NB4 (cell line): ENCODE measurements at regions not wholly inside any gene's neighbourhood (a gene's known extent, or its start where the extent isn't known, plus 50 kb on each side); places are given as distances from the start of the nearest gene placed in this dataset.

ENCODE experiments used
- DNase-seq: peaks from one replicate; pipeline ENCODE4 v3.0.0; 2010; ENCODE audit warnings: low read depth
- H3K4me3 ChIP-seq: one replicate; pipeline ENCODE4 v1.5.1; 2011; ENCODE audit warnings: mild to moderate bottlenecking, low read depth, low read length, moderate library complexity
- MYC ChIP-seq: IDR thresholded peaks from 2 replicates; pipeline ENCODE4 v1.6.1; 2011; ENCODE audit warnings: low read depth, low read length
- POLR2A ChIP-seq: IDR thresholded peaks from 2 replicates; pipeline ENCODE4 v1.6.1; 2011; ENCODE audit warnings: mild to moderate bottlenecking; ENCODE audit not compliant: insufficient read length; ENCODE audit errors: extremely low read depth
- TF ChIP-seq, protein P1 (sequence below): IDR thresholded peaks from 2 replicates; pipeline ENCODE4 v1.6.1; 2011; ENCODE audit warnings: low read depth, low read length
- TF ChIP-seq, protein P2 (sequence below): IDR thresholded peaks from one replicate; pipeline ENCODE4 v1.5.1; 2012; ENCODE audit warnings: low read depth, low read length

DNA sequence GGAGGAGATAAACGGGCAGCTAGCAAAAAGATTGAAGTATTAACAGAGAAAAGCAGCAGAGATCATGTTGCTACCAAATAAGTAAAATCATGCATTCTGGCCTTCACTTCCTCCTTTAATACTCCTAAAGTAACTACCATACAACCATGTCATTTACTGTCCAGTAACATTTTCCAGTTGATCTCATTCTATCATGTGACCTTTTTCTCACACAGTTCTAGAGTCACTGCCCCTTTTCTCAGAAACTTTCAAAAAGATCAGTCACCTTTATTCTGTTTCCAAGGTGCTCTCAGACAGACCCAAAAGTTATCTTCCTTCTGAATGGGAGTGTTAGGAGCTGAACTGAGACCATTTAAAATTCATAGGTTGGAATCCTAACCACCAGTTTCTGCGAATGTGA lies 984.4 kb downstream of the FAM181B start:
- no peak for DNase-seq
- TF ChIP-seq MYC (no peak), POLR2A (no peak)
- TF ChIP-seq, protein P1, sequence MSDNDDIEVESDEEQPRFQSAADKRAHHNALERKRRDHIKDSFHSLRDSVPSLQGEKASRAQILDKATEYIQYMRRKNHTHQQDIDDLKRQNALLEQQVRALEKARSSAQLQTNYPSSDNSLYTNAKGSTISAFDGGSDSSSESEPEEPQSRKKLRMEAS = no peak
- H3K4me3 ChIP-seq = no peak overlapping the region

DNA sequence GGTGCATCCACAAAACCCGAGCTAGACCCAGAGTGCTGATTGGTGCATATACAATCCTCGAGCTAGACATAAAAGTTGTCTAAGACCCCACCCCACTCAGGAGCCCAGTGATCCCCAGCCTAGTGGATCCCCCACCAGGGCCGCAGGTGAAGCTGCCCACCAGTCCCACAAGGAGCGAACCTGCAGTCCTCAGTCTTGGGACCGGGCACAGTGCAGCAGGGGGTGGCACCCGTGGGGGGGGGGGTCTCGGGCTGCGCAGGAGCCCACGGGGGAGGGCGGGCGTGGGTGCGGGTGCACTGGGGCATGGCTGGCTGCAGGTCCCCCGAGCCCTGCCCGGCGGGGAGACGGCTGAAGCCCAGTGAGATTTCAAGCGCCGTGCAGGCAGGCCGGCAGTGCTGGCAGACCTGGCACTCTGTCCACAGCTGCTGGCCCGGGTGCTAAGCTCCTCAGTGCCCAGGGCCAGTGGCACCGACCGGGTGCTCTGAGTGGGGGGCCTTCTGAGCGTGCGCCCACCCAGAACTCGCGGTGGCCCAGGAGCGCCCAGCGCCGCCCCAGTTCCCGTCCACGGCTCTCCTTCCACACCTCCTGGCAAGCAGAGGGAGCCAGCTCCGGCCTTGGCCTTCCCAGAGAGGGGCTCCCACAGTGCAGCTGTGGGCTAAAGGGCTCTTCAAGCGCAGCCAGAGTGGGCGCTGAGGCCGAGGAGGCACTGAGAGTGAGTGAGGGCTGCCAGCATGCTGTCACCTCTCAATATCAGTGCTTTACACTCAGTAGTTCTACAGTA lies 989.1 kb downstream of the FAM181B start:
- no peak for TF ChIP-seq POLR2A
- TF ChIP-seq, protein P2, sequence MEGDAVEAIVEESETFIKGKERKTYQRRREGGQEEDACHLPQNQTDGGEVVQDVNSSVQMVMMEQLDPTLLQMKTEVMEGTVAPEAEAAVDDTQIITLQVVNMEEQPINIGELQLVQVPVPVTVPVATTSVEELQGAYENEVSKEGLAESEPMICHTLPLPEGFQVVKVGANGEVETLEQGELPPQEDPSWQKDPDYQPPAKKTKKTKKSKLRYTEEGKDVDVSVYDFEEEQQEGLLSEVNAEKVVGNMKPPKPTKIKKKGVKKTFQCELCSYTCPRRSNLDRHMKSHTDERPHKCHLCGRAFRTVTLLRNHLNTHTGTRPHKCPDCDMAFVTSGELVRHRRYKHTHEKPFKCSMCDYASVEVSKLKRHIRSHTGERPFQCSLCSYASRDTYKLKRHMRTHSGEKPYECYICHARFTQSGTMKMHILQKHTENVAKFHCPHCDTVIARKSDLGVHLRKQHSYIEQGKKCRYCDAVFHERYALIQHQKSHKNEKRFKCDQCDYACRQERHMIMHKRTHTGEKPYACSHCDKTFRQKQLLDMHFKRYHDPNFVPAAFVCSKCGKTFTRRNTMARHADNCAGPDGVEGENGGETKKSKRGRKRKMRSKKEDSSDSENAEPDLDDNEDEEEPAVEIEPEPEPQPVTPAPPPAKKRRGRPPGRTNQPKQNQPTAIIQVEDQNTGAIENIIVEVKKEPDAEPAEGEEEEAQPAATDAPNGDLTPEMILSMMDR = no peak
- no peak for TF ChIP-seq MYC
- TF ChIP-seq, protein P1 = no peak
- no peak overlapping the region for H3K4me3 ChIP-seq
- no peak for DNase-seq

DNA sequence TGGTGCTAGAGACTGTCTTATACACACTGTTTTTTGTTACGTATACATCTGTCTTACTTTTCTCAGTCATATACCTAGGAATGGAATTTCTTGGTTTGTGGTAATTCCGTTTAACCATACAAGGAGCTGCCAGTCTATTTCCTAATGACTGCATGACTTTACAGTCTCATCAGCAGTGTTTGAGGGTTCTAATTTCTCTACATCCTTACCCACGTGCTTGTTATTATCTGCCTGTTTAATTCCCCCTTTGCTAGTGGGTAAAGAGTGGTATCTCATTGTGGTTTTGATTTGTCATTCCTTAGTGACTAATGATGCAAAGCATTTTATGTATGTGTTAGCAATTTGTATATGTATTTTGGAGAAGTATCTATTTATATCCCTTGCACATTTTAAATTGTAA lies 1008.0 kb downstream of the FAM181B start:
- no peak for DNase-seq
- TF ChIP-seq, protein P1 = no peak
- TF ChIP-seq, protein P2 = no peak
- TF ChIP-seq POLR2A = no peak
- TF ChIP-seq MYC = no peak
- H3K4me3 ChIP-seq = no peak overlapping the region

DNA sequence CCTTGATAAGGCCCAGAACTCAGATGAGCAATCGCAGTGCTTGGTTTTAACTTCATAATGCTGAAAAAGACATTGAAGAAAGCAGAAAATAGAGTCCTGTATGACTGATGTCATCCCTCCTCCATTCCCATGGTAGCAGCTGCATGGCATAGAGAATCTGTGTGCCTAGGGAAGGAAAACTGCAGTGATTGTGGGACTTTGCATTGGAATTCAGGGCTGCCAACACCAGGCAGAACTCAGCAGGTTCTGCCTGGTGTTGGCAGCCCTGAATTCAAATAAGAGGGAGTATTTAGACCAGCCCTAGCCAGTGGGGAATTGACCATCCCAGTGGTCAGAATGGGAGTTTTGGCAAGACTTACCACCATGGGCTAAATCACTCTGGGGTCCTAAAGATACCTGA lies 1016.0 kb downstream of the FAM181B start:
- H3K4me3 ChIP-seq = no peak overlapping the region
- DNase-seq = no peak
- TF ChIP-seq, protein P2 = no peak
- no peak for TF ChIP-seq POLR2A
- TF ChIP-seq, protein P1 = no peak
- TF ChIP-seq MYC = no peak

DNA sequence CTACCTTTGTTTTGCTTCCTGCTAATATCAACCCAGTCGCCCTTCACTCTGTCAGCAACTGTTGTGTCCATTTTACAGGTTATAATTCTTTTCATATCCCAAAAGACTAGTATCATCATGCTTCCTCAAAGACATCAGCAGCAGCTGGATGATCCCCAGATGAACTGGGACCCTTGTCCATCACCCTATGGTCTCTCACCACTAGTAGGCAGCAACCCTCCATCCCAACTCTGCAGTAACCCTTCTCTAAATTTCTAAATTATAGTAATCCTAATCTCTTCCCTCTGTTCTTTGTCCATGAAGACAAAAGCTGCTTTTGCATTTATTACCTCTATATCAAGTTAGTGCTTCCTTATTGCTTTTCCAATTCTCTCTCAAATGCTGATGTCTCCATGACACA lies 1025.8 kb downstream of the FAM181B start:
- peak; percentile 11 for DNase-seq
- TF ChIP-seq POLR2A (no peak), MYC (no peak)
- TF ChIP-seq, protein P2 = peak; percentile 57
- TF ChIP-seq, protein P1 = no peak
- H3K4me3 ChIP-seq = no peak overlapping the region

DNA sequence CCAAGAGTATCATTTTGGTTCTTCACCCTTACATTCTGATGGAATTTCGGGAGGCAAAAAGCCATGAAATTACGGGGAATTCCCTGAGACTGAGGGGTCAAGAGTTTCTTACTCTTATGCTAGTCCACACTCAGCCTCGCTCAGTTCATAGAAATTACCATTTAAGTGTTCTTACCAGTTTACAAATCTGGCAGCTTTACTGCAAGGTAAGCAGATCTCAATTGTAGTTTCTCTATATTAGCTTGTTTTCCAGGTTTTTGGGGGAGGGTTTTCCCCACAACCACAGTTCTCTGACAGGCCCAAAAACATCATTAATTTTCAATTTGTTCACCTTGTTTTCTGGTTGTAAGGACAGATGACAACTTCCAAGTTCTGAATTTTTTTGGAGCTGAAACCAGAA lies 1028.4 kb downstream of the FAM181B start:
- no peak overlapping the region for H3K4me3 ChIP-seq
- TF ChIP-seq, protein P1 = no peak
- TF ChIP-seq POLR2A (no peak), MYC (no peak)
- TF ChIP-seq, protein P2 = no peak
- no peak for DNase-seq
